DOHH2 (cell line): ENCODE measurements at regions not wholly inside any gene's neighbourhood (a gene's known extent, or its start where the extent isn't known, plus 50 kb on each side); places are given as distances from the start of the nearest gene placed in this dataset.

Experiments
- EZH2phosphoT487 ChIP-seq: fragments of 200-600 bp; sonication (generic); IDR thresholded peaks from 2 replicates; pipeline ENCODE4 v1.6.1; 2017; ENCODE audit warnings: borderline replicate concordance, mild to moderate bottlenecking, antibody characterized with exemption, low read length, moderate library complexity, mixed read lengths
- TF ChIP-seq, protein P1 (sequence below): fragments of 200-600 bp; sonication (generic); IDR thresholded peaks from one replicate; pipeline ENCODE4 v1.5.1; 2014; ENCODE audit warnings: antibody characterized with exemption, mild to moderate bottlenecking, low read depth, low read length; ENCODE audit not compliant: poor library complexity, severe bottlenecking

- TF ChIP-seq, protein P1, sequence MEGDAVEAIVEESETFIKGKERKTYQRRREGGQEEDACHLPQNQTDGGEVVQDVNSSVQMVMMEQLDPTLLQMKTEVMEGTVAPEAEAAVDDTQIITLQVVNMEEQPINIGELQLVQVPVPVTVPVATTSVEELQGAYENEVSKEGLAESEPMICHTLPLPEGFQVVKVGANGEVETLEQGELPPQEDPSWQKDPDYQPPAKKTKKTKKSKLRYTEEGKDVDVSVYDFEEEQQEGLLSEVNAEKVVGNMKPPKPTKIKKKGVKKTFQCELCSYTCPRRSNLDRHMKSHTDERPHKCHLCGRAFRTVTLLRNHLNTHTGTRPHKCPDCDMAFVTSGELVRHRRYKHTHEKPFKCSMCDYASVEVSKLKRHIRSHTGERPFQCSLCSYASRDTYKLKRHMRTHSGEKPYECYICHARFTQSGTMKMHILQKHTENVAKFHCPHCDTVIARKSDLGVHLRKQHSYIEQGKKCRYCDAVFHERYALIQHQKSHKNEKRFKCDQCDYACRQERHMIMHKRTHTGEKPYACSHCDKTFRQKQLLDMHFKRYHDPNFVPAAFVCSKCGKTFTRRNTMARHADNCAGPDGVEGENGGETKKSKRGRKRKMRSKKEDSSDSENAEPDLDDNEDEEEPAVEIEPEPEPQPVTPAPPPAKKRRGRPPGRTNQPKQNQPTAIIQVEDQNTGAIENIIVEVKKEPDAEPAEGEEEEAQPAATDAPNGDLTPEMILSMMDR, result peak; percentile 75
- no peak for TF ChIP-seq EZH2phosphoT487
These were observed 96.7 kb downstream of the LSM3 start for GRCh38 chr3:14274999-14275961.
